CD4-positive, CD25-positive, alpha-beta regulatory T cell (primary cell): ENCODE measurements at regions not wholly inside any gene's neighbourhood (a gene's known extent, or its start where the extent isn't known, plus 50 kb on each side); places are given as distances from the start of the nearest gene placed in this dataset.

Experiments used
- ATAC-seq, 2 donors: fragments of 150-1000 bp; cut with Tn5 transposase; one replicate each; pipeline ENCODE4 v1.10.0; 2021; ENCODE audit warnings: low read depth in 2 of 2, moderate number of reproducible peaks in 2 of 2, moderate library complexity in 1 of 2
- DNase-seq, 3 donors: peaks; one replicate each; pipeline versions ENCODE4 v3.0.0 to v3.0.0-alpha.2; 2012 to 2022; ENCODE audit warnings: mixed read lengths in 1 of 3
- H3K27ac ChIP-seq: one replicate; pipeline ENCODE4 v1.7.0; 2013; ENCODE audit warnings: mild to moderate bottlenecking, low read length; ENCODE audit not compliant: insufficient read depth, poor library complexity, severe bottlenecking
- H3K27me3 ChIP-seq: one replicate; pipeline ENCODE4 v1.7.0; 2013; ENCODE audit warnings: low read length; ENCODE audit not compliant: control insufficient read depth, insufficient read depth
- H3K36me3 ChIP-seq: one replicate; pipeline ENCODE4 v1.7.0; 2013; ENCODE audit warnings: mild to moderate bottlenecking, low read length, moderate library complexity; ENCODE audit not compliant: control insufficient read depth, insufficient read depth
- H3K4me1 ChIP-seq: 2 replicates; pipeline ENCODE4 v1.7.0; 2013; ENCODE audit warnings: mild to moderate bottlenecking, low read length; ENCODE audit not compliant: insufficient read depth, control insufficient read depth, poor library complexity, severe bottlenecking
- H3K4me3 ChIP-seq: one replicate; pipeline ENCODE4 v1.7.0; 2013; ENCODE audit warnings: low read depth, mild to moderate bottlenecking, low read length, moderate library complexity
- H3K9me3 ChIP-seq, 2 experiments: 1 replicate in 1 of 2; 2 replicates in 1 of 2; pipeline ENCODE4 v1.7.0; 2013; ENCODE audit warnings: low read length in 2 of 2, mild to moderate bottlenecking in 1 of 2, moderate library complexity in 1 of 2; ENCODE audit not compliant: control insufficient read depth in 2 of 2
- H3K27ac Mint-ChIP-seq, 3 donors: one replicate each; pipeline ENCODE4 v1.8.0; 2020 to 2022; ENCODE audit warnings: mild to moderate bottlenecking in 3 of 3, mixed read lengths in 3 of 3, moderate library complexity in 2 of 3
- H3K27me3 Mint-ChIP-seq: one replicate; pipeline ENCODE4 v1.8.0; 2022; ENCODE audit warnings: mild to moderate bottlenecking, mixed read lengths
- H3K36me3 Mint-ChIP-seq: one replicate; pipeline ENCODE4 v1.8.0; 2020; ENCODE audit warnings: mixed read lengths
- H3K4me1 Mint-ChIP-seq, 4 donors: one replicate each; pipeline ENCODE4 v1.8.0; 2020 to 2022; ENCODE audit warnings: mixed read lengths in 4 of 4, mild to moderate bottlenecking in 1 of 4
- H3K4me3 Mint-ChIP-seq, 4 donors: one replicate each; pipeline ENCODE4 v1.8.0; 2020 to 2022; ENCODE audit warnings: mild to moderate bottlenecking in 4 of 4, mixed read lengths in 4 of 4, moderate library complexity in 3 of 4
- H3K9me3 Mint-ChIP-seq, 7 donors: one replicate each; pipeline ENCODE4 v1.8.0; 2020 to 2022; ENCODE audit warnings: mixed read lengths in 7 of 7, mild to moderate bottlenecking in 3 of 7, moderate library complexity in 2 of 7

DNA sequence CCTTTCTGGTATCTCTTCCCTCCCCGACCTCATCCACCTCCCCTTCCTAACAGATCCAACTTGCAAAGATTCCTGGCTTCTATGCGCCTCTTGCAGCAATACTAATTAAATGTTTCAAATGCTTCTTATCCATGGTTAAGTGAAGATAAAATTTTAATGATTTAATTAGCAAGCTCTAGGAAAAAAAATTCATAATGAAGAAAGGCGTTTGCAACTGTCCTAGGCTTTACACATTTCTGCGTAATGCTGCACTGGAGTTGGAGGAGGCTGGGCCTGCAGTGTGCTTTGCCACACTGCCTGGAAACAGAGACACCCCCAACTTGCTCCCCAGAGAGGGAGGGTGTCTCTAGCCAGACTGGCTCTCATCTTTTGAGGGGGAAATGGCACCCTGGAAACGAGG, 123.9 kb upstream of the CARD11 start:
- Mint-ChIP-seq H3K36me3 (no peaks in the 10 kb centered on the region), H3K4me1 (no peaks in the 10 kb centered on the region), H3K27ac (no peak overlapping the region), H3K4me3 (no peak overlapping the region), H3K27me3 (peaks cover 11% of the 10 kb centered on the region), H3K9me3 (peaks cover 0 to 7% (median 0%) of the 10 kb centered on the region in 7 donors)
- Histone ChIP-seq H3K27ac (no peak overlapping the region), H3K27me3 (peaks cover 5% of the 10 kb centered on the region), H3K36me3 (no peaks in the 10 kb centered on the region), H3K4me1 (no peaks in the 10 kb centered on the region), H3K4me3 (no peak overlapping the region), H3K9me3 (no peaks in the 10 kb centered on the region)
- DNase-seq (no peak), ATAC-seq (no peak)

DNA sequence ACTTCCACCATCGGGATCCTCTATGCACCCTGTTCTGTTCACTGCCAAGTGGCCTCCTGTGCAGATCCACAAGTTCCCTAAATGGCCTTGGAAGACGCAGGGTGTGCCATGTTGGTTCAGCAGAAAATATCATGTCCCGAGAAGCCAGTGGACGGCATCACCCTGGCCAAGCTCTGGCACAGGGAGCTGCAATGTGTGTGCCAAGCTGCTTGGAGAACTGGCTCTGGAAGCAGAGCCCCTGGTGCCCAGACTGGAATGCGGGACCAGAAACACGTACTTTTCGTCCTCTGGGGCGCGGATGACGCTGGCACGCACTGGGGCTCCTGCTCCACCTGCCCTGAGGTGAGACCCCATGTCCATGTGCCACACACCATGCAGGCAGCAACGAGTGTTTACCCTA, 124.7 kb upstream of the CARD11 start:
- Histone ChIP-seq H3K27ac (no peak overlapping the region), H3K36me3 (no peaks in the 10 kb centered on the region), H3K9me3 (no peaks in the 10 kb centered on the region), H3K4me3 (no peak overlapping the region), H3K4me1 (no peaks in the 10 kb centered on the region), H3K27me3 (peaks cover 5% of the 10 kb centered on the region)
- Mint-ChIP-seq H3K27ac (no peak overlapping the region), H3K4me1 (no peaks in the 10 kb centered on the region), H3K4me3 (no peak overlapping the region), H3K36me3 (no peaks in the 10 kb centered on the region), H3K9me3 (peaks cover 0 to 5% (median 0%) of the 10 kb centered on the region in 7 donors), H3K27me3 (peaks cover 17% of the 10 kb centered on the region)
- ATAC-seq = no peak
- DNase-seq = no peak

DNA sequence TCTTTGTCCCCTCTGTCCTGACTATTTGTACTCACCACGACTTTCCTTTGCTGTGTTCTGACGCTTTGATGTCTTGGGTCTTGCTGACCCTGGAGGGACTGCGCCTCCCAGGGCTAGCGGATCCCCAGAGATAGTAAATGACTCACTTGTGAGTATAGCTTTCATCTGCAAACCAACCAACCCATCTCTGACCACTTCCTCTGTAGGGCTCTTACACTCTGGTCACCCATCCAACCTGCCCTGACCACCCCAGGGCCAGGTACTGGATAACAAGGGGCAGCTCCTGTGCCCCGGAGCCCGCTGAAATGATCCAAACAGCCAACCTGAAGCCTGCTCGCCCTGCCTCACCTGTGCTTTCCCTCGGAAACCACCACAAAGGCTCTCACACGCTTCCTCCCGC, 125.2 kb upstream of the CARD11 start:
- Mint-ChIP-seq H3K27ac (no peak overlapping the region), H3K4me1 (no peaks in the 10 kb centered on the region), H3K9me3 (peaks cover 0 to 5% (median 0%) of the 10 kb centered on the region in 7 donors), H3K27me3 (peaks cover 17% of the 10 kb centered on the region), H3K36me3 (no peaks in the 10 kb centered on the region), H3K4me3 (no peak overlapping the region)
- ATAC-seq (peak in 1 of 2 donors; percentile 34), DNase-seq (no peak)
- H3K9me3 ChIP-seq = no peaks in the 10 kb centered on the region
- peaks cover 5% of the 10 kb centered on the region for H3K27me3 ChIP-seq
- H3K4me1 ChIP-seq = no peaks in the 10 kb centered on the region
- no peaks in the 10 kb centered on the region for H3K36me3 ChIP-seq
- H3K4me3 ChIP-seq = no peak overlapping the region
- H3K27ac ChIP-seq = no peak overlapping the region

DNA sequence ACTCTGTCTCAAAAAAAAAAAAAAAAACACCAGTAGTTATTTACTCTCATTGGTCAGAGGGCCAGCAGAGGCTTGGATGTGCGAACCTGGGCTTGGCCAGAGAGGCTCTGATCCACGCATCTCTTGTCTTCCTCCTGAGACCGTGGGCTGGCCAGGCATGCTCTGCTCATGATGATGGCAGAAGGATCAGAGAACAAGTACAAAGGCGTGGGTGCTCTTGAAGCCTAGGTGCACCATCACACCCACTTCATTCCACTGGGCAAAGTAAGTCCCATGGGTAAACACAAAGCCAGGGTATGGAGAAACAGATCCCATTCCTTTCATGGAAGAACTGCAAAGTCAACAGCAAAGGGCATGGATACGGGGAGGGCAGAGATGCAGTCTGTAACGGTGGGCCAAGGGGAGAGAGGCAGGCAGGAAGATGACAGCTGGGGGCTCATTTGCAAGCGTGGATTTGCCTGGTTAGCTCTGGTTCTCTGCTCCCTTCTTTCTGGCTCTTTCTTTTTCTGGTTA, 128.2 kb upstream of the SDK1 start:
- Histone ChIP-seq H3K4me3 (no peak overlapping the region), H3K4me1 (no peaks in the 10 kb centered on the region), H3K36me3 (no peaks in the 10 kb centered on the region), H3K27ac (no peak overlapping the region), H3K27me3 (peaks cover 5% of the 10 kb centered on the region), H3K9me3 (peaks cover 0 to 4% of the 10 kb centered on the region in 2 experiments)
- ATAC-seq = no peak
- no peak for DNase-seq
- peaks cover 20% of the 10 kb centered on the region for H3K27me3 Mint-ChIP-seq
- H3K4me1 Mint-ChIP-seq = no peaks in the 10 kb centered on the region
- peaks cover 0 to 5% (median 2%) of the 10 kb centered on the region in 7 donors for H3K9me3 Mint-ChIP-seq
- no peaks in the 10 kb centered on the region for H3K36me3 Mint-ChIP-seq
- no peak overlapping the region for H3K27ac Mint-ChIP-seq
- no peak overlapping the region for H3K4me3 Mint-ChIP-seq

DNA sequence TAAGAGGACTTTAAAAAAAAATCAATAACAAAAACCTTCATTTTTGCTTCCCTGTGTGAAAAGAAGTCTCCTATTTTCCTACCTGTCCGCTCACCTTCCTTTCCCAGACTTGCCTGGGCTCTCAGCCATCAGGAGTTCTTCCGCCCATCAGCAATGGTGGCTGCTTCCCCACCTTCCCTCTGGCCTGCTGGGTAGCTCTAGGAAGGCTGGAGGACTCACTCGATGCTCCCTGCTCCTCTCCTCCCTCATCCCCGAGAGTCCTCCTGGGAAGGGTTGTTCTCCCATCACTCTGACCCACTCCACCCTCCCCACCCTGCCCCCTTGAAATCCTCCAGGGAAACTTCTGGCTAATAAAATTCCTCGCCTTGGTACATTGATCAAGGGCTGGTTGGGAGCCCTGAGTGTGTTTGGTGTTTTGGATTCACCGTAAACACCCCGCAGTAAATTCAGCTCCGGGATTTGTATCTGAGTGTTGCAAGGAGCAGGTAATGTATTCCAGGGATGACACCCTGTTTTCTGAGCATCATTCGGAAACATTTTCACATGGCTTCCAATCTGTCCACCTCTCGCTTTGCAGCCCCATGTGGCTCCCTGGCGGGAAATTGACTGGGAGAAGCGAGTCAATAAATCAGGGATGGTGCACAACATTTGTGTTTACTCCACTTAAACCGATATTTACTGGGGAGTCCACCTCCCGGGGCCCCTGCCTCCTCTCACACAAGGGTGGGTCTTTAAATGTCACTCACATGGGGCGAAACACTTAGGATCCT, 126.4 kb upstream of the SDK1 start:
- peaks cover 5% of the 10 kb centered on the region for H3K27me3 ChIP-seq
- H3K36me3 Mint-ChIP-seq = no peaks in the 10 kb centered on the region
- no peak overlapping the region for H3K4me3 Mint-ChIP-seq
- H3K27ac ChIP-seq = no peak overlapping the region
- H3K27ac Mint-ChIP-seq = no peak overlapping the region
- no peak overlapping the region for H3K4me3 ChIP-seq
- peaks cover 0 to 4% of the 10 kb centered on the region in 2 experiments for H3K9me3 ChIP-seq
- H3K4me1 Mint-ChIP-seq = no peaks in the 10 kb centered on the region
- no peaks in the 10 kb centered on the region for H3K36me3 ChIP-seq
- no peaks in the 10 kb centered on the region for H3K4me1 ChIP-seq
- peaks cover 0 to 5% (median 2%) of the 10 kb centered on the region in 7 donors for H3K9me3 Mint-ChIP-seq
- peaks cover 20% of the 10 kb centered on the region for H3K27me3 Mint-ChIP-seq
- DNase-seq (no peak), ATAC-seq (no peak)

DNA sequence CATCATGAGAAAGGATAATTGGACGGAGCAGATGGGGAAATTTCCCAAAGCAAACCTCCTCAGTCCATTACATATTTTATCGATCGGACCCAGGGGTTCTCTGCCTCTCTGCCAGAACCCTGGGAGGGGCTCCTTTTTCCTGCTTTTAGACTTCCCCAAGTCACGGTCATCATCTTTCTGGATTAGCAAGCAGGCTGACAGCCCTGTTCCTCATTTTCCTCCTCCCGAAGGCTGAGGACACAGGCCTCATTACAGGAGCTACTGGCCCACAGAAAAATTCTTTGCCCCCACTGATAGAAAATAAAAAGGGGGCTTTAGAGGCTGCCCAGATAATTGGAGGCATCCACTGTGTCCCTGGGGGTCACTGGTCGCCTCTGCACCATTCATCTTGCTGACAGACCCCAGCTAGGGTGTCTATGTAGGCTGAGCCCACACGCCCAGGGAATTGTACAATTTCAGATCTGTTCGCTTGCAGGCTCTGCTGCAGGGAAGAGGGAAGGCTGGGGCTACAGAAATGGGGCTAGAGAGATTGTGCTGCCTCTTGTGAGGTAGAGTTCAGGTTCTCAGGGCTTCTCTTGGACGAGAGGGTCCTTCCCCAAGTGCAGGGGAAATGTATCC, 125.7 kb upstream of the SDK1 start:
- H3K27me3 ChIP-seq = peaks cover 5% of the 10 kb centered on the region
- H3K4me1 Mint-ChIP-seq = no peaks in the 10 kb centered on the region
- H3K27ac ChIP-seq = no peak overlapping the region
- ATAC-seq (no peak), DNase-seq (no peak)
- H3K4me3 Mint-ChIP-seq = no peak overlapping the region
- no peak overlapping the region for H3K4me3 ChIP-seq
- peaks cover 20% of the 10 kb centered on the region for H3K27me3 Mint-ChIP-seq
- H3K9me3 ChIP-seq = peaks cover 0 to 4% of the 10 kb centered on the region in 2 experiments
- no peaks in the 10 kb centered on the region for H3K36me3 Mint-ChIP-seq
- no peaks in the 10 kb centered on the region for H3K36me3 ChIP-seq
- H3K4me1 ChIP-seq = no peaks in the 10 kb centered on the region
- H3K9me3 Mint-ChIP-seq = peaks cover 0 to 5% (median 2%) of the 10 kb centered on the region in 7 donors
- H3K27ac Mint-ChIP-seq = no peak overlapping the region

DNA sequence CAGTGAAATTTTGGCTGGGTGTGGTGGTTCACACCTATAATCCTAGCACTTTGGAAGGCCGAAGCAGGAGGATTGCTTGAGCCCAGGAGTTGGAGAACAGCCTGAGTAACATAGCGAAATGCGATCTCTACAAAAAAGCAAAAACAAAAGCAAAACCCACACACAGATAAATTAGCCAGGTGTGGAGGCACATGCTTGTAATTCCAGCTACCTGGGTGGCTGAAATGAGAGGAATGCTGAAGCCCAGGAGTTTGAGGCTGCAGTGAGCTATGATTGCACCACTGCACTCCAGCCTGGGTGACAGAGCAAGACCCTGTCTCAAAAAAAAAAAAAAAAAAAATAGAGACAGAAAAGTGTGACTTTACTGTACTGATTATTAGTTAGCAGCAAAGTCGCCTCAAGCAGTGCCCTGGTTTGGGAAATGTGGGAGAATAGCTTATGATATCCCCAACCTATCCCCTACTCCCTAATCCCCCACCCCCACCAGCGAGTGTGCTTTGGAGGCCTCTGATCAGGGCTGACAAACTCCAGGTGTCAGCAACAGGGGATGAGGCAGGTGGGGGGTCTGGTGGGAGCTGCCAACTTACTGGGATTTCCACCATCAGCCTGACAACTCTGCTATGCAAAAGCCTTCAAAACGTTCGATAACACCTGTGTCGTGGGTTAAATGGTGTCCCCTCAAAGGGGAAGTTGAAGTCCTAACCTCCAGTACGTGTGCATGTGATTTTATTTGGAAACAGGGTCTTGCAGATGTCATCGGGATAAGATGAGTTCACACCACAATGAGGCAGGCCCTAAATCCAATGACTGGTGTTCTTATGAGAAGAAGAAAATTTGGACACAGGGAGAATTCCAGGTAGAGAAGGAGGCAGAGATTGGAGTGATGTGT, 124.7 kb upstream of the SDK1 start:
- H3K36me3 Mint-ChIP-seq = no peaks in the 10 kb centered on the region
- DNase-seq = no peak
- no peak overlapping the region for H3K4me3 ChIP-seq

More for the DNA sequence above, 124.7 kb upstream of the SDK1 start:
- H3K27ac ChIP-seq = no peak overlapping the region
- no peaks in the 10 kb centered on the region for H3K36me3 ChIP-seq
- ATAC-seq = no peak
- Mint-ChIP-seq H3K27me3 (peaks cover 20% of the 10 kb centered on the region), H3K9me3 (peaks cover 0 to 5% (median 2%) of the 10 kb centered on the region in 7 donors), H3K4me3 (no peak overlapping the region), H3K27ac (no peak overlapping the region), H3K4me1 (no peaks in the 10 kb centered on the region)
- H3K27me3 ChIP-seq = peaks cover 2% of the 10 kb centered on the region
- peaks cover 0 to 4% of the 10 kb centered on the region in 2 experiments for H3K9me3 ChIP-seq
- H3K4me1 ChIP-seq = no peaks in the 10 kb centered on the region
